ENCODE measurements at regions not wholly inside any gene's neighbourhood (a gene's known extent, or its start where the extent isn't known, plus 50 kb on each side); places are given as distances from the start of the nearest gene placed in this dataset.

GRCh38 chr1:209375671-209376365, 207.7 kb upstream of the CAMK1G start:
- DNase-seq (ENCODE audit: low spot score), result no peak

- DNase-seq (ENCODE audit: low spot score), result no peak
Measured at GRCh38 chr1:209376774-209377173, 206.7 kb upstream of the CAMK1G start.

- DNase-seq (ENCODE audit: low spot score), result no peak
Measured at GRCh38 chr1:209377995-209378394, 205.5 kb upstream of the CAMK1G start.

GRCh38 chr1:209379280-209379679, 204.2 kb upstream of the CAMK1G start:
- DNase-seq (ENCODE audit: low spot score), result no peak

- no peak for DNase-seq (ENCODE audit: low spot score)
Measured at GRCh38 chr1:209380420-209380819, 203.1 kb upstream of the CAMK1G start.

GRCh38 chr1:209382231-209383100, 201.0 kb upstream of the CAMK1G start:
- DNase-seq (ENCODE audit: low spot score), result no peak

GRCh38 chr1:209383422-209383821, 200.1 kb upstream of the CAMK1G start:
- no peak for DNase-seq (ENCODE audit: low spot score)

GRCh38 chr1:209383907-209384709, 199.4 kb upstream of the CAMK1G start:
- no peak for DNase-seq (ENCODE audit: low spot score)

GRCh38 chr1:209384710-209385550, 198.6 kb upstream of the CAMK1G start:
- no peak for DNase-seq (ENCODE audit: low spot score)

- no peak for DNase-seq (ENCODE audit: low spot score)
Measured at GRCh38 chr1:209386156-209386555, 197.4 kb upstream of the CAMK1G start.

GRCh38 chr1:209387271-209387968, 196.1 kb upstream of the CAMK1G start:
- DNase-seq (ENCODE audit: low spot score), result no peak

GRCh38 chr1:209387969-209388329, 195.6 kb upstream of the CAMK1G start:
- DNase-seq (ENCODE audit: low spot score), result no peak

- no peak for DNase-seq (ENCODE audit: low spot score)
Measured at GRCh38 chr1:209388358-209388757, 195.2 kb upstream of the CAMK1G start.

GRCh38 chr1:209389258-209389657, 194.3 kb upstream of the CAMK1G start:
- no peak for DNase-seq (ENCODE audit: low spot score)

GRCh38 chr1:209389975-209390374, 193.5 kb upstream of the CAMK1G start:
- no peak for DNase-seq (ENCODE audit: low spot score)

GRCh38 chr1:209390764-209391163, 192.8 kb upstream of the CAMK1G start:
- no peak for DNase-seq (ENCODE audit: low spot score)

- DNase-seq (ENCODE audit: low spot score), result no peak
Measured at GRCh38 chr1:209391792-209392191, 191.7 kb upstream of the CAMK1G start.

GRCh38 chr1:209395169-209395568, 188.3 kb upstream of the CAMK1G start:
- DNase-seq (ENCODE audit: low spot score), result no peak

- no peak for DNase-seq (ENCODE audit: low spot score)
Measured at GRCh38 chr1:209397371-209397770, 186.1 kb upstream of the CAMK1G start.

GRCh38 chr1:209397910-209398309, 185.6 kb upstream of the CAMK1G start:
- no peak for DNase-seq (ENCODE audit: low spot score)
